ENCODE measurements at regions not wholly inside any gene's neighbourhood (a gene's known extent, or its start where the extent isn't known, plus 50 kb on each side); places are given as distances from the start of the nearest gene placed in this dataset.

GRCh38 chr2:2565671-2566070 lies 234.6 kb upstream of the MYT1L start:
- no peaks in the 10 kb centered on the region for H3K4me1 ChIP-seq (ENCODE audit: insufficient read depth, low read length, severe bottlenecking)
- H3K4me3 ChIP-seq (ENCODE audit: low read depth, low read length, poor library complexity, severe bottlenecking): no peak overlapping the region
- no peaks in the 10 kb centered on the region for H4K20me1 ChIP-seq (ENCODE audit: insufficient read depth, low read length)
- no peak for TF ChIP-seq CTCF (IDR thresholded peaks at IDR 0.05; ENCODE audit: low read length)
- no peak for TF ChIP-seq EZH2 (IDR thresholded peaks at IDR 0.05; ENCODE audit: borderline replicate concordance, low read length)
- no peaks in the 10 kb centered on the region for H3F3A ChIP-seq (ENCODE audit: insufficient read depth, low read length)
- H2AFZ ChIP-seq (ENCODE audit: low read length): no peak overlapping the region
- H3K27ac ChIP-seq (ENCODE audit: low read depth, low read length, poor library complexity, severe bottlenecking): no peak overlapping the region
- no peak overlapping the region for H3K9ac ChIP-seq (ENCODE audit: low read length)
- no peaks in the 10 kb centered on the region for H3K36me3 ChIP-seq (ENCODE audit: insufficient read depth, low read length)
- no peak overlapping the region for H3K4me2 ChIP-seq (ENCODE audit: low read length)
- no peaks in the 10 kb centered on the region for H3K9me3 ChIP-seq (ENCODE audit: low read length)
- no peaks in the 10 kb centered on the region for H3K27me3 ChIP-seq (ENCODE audit: insufficient read depth, low read length)
- H3K9me2 ChIP-seq (ENCODE audit: low read depth, low read length): no peaks in the 10 kb centered on the region
- no peaks in the 10 kb centered on the region for H3K79me2 ChIP-seq (ENCODE audit: insufficient read depth, low read length)

GRCh38 chr2:2564300-2565078 lies 233.4 kb upstream of the MYT1L start:
- Histone ChIP-seq H4K20me1 (ENCODE audit: insufficient read depth, low read length) (no peaks in the 10 kb centered on the region), H3K27ac (ENCODE audit: low read depth, low read length, poor library complexity, severe bottlenecking) (no peak overlapping the region), H3K9me2 (ENCODE audit: low read depth, low read length) (no peaks in the 10 kb centered on the region), H3K27me3 (ENCODE audit: insufficient read depth, low read length) (no peaks in the 10 kb centered on the region), H3K4me1 (ENCODE audit: insufficient read depth, low read length, severe bottlenecking) (no peaks in the 10 kb centered on the region), H3K9me3 (ENCODE audit: low read length) (no peaks in the 10 kb centered on the region), H2AFZ (ENCODE audit: low read length) (no peak overlapping the region), H3K79me2 (ENCODE audit: insufficient read depth, low read length) (no peaks in the 10 kb centered on the region), H3K36me3 (ENCODE audit: insufficient read depth, low read length) (no peaks in the 10 kb centered on the region), H3F3A (ENCODE audit: insufficient read depth, low read length) (no peaks in the 10 kb centered on the region), H3K4me2 (ENCODE audit: low read length) (no peak overlapping the region), H3K9ac (ENCODE audit: low read length) (no peak overlapping the region), H3K4me3 (ENCODE audit: low read depth, low read length, poor library complexity, severe bottlenecking) (no peak overlapping the region)
- TF ChIP-seq EZH2 (IDR thresholded peaks at IDR 0.05; ENCODE audit: borderline replicate concordance, low read length) (no peak), CTCF (IDR thresholded peaks at IDR 0.05; ENCODE audit: low read length) (no peak)

- Histone ChIP-seq H3K36me3 (ENCODE audit: insufficient read depth, low read length) (no peaks in the 10 kb centered on the region), H4K20me1 (ENCODE audit: insufficient read depth, low read length) (no peaks in the 10 kb centered on the region), H3F3A (ENCODE audit: insufficient read depth, low read length) (no peaks in the 10 kb centered on the region), H3K4me3 (ENCODE audit: low read depth, low read length, poor library complexity, severe bottlenecking) (no peak overlapping the region), H3K27ac (ENCODE audit: low read depth, low read length, poor library complexity, severe bottlenecking) (no peak overlapping the region), H3K9me3 (ENCODE audit: low read length) (no peaks in the 10 kb centered on the region), H2AFZ (ENCODE audit: low read length) (no peak overlapping the region), H3K27me3 (ENCODE audit: insufficient read depth, low read length) (no peaks in the 10 kb centered on the region), H3K4me2 (ENCODE audit: low read length) (no peak overlapping the region), H3K79me2 (ENCODE audit: insufficient read depth, low read length) (no peaks in the 10 kb centered on the region), H3K4me1 (ENCODE audit: insufficient read depth, low read length, severe bottlenecking) (no peaks in the 10 kb centered on the region), H3K9ac (ENCODE audit: low read length) (no peak overlapping the region), H3K9me2 (ENCODE audit: low read depth, low read length) (no peaks in the 10 kb centered on the region)
- TF ChIP-seq EZH2 (IDR thresholded peaks at IDR 0.05; ENCODE audit: borderline replicate concordance, low read length) (no peak), CTCF (IDR thresholded peaks at IDR 0.05; ENCODE audit: low read length) (no peak)
Observed at GRCh38 chr2:2563309-2563860, 232.3 kb upstream of the MYT1L start.
